ENCODE measurements at regions not wholly inside any gene's neighbourhood (a gene's known extent, or its start where the extent isn't known, plus 50 kb on each side); places are given as distances from the start of the nearest gene placed in this dataset.

- TF ChIP-seq, protein P1, sequence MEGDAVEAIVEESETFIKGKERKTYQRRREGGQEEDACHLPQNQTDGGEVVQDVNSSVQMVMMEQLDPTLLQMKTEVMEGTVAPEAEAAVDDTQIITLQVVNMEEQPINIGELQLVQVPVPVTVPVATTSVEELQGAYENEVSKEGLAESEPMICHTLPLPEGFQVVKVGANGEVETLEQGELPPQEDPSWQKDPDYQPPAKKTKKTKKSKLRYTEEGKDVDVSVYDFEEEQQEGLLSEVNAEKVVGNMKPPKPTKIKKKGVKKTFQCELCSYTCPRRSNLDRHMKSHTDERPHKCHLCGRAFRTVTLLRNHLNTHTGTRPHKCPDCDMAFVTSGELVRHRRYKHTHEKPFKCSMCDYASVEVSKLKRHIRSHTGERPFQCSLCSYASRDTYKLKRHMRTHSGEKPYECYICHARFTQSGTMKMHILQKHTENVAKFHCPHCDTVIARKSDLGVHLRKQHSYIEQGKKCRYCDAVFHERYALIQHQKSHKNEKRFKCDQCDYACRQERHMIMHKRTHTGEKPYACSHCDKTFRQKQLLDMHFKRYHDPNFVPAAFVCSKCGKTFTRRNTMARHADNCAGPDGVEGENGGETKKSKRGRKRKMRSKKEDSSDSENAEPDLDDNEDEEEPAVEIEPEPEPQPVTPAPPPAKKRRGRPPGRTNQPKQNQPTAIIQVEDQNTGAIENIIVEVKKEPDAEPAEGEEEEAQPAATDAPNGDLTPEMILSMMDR (IDR thresholded peaks at IDR 0.05; ENCODE audit: low read length), result no peak
- TF ChIP-seq EZH2 (IDR thresholded peaks at IDR 0.05; ENCODE audit: borderline replicate concordance, low read length), result no peak
Measured at GRCh38 chr2:172168917-172169346, 66.2 kb upstream of the DLX2 start.

All from OCI-LY1 (cell line).